ENCODE measurements at regions not wholly inside any gene's neighbourhood (a gene's known extent, or its start where the extent isn't known, plus 50 kb on each side); places are given as distances from the start of the nearest gene placed in this dataset.

- Histone ChIP-seq H3K14ac (ENCODE audit: insufficient read depth, low read length) (no peak overlapping the region), H3K27me3 (ENCODE audit: insufficient read depth, low read length) (no peaks in the 10 kb centered on the region), H2AFZ (ENCODE audit: low read length) (no peak overlapping the region), H4K20me1 (ENCODE audit: control insufficient read depth, insufficient read depth, insufficient read length) (no peaks in the 10 kb centered on the region), H2BK5ac (ENCODE audit: insufficient read length, low read length) (no peak overlapping the region), H2BK15ac (ENCODE audit: low read depth, low read length) (no peak overlapping the region), H2BK12ac (ENCODE audit: insufficient read length, low read depth, low read length) (no peak overlapping the region), H4K8ac (replicated peaks; ENCODE audit: insufficient read length, low read depth, low read length) (no peak overlapping the region), H3K27ac (ENCODE audit: insufficient read length, low read depth, low read length) (no peak overlapping the region), H4K5ac (ENCODE audit: insufficient read length, low read depth, low read length) (no peak overlapping the region), H3K4me2 (ENCODE audit: insufficient read depth, insufficient read length, low read length) (no peak overlapping the region), H3K18ac (ENCODE audit: insufficient read length, low read depth, low read length) (no peak overlapping the region), H4K91ac (ENCODE audit: insufficient read length, low read depth, low read length) (no peak overlapping the region), H3K79me2 (ENCODE audit: insufficient read depth, low read length) (no peaks in the 10 kb centered on the region), H3K56ac (ENCODE audit: insufficient read length, low read depth, low read length) (no peak overlapping the region), H2BK120ac (ENCODE audit: low read depth, low read length, poor library complexity, severe bottlenecking) (no peak overlapping the region), H3K79me1 (ENCODE audit: insufficient read depth, low read depth, low read length, poor library complexity, severe bottlenecking) (no peaks in the 10 kb centered on the region), H2BK20ac (ENCODE audit: low read depth, low read length, poor library complexity, severe bottlenecking) (no peak overlapping the region), H3K9me3 (ENCODE audit: control insufficient read depth, low read depth, low read length) (no peaks in the 10 kb centered on the region), H3K4me1 (ENCODE audit: insufficient read depth, low read length) (no peaks in the 10 kb centered on the region), H3K4ac (ENCODE audit: low read depth, low read length) (no peak overlapping the region), H3K23me2 (ENCODE audit: insufficient read length, low read depth, low read length, poor library complexity, severe bottlenecking) (no peaks in the 10 kb centered on the region), H3T11ph (ENCODE audit: low read length) (no peak overlapping the region), H3K9ac (ENCODE audit: extremely low read depth, insufficient read length, low read length) (no peak overlapping the region), H2AK5ac (ENCODE audit: insufficient read length, low read length) (no peak overlapping the region), H3K23ac (ENCODE audit: insufficient read length, low read depth, low read length) (no peak overlapping the region)
- TF ChIP-seq CTCF (conservative IDR thresholded peaks at IDR 0.05), result no peak
- no peaks in the 10 kb centered on the region for H3K27me3 Mint-ChIP-seq (ENCODE audit: low read depth)
- DNase-seq, result no peak
- H3K4me3 Mint-ChIP-seq, result no peak overlapping the region
- H3K27ac Mint-ChIP-seq, result no peak overlapping the region
- WGBS (ENCODE audit: extremely low coverage, insufficient read length, low lambda C conversion rate), result no CpG with 5 or more reads among the region's 4 CpGs
- H3K36me3 Mint-ChIP-seq (ENCODE audit: insufficient read depth in 1 of 3, low read depth in 3 of 3), result no peaks in the 10 kb centered on the region
- H3K9me3 Mint-ChIP-seq, result no peaks in the 10 kb centered on the region
- no peaks in the 10 kb centered on the region for H3K4me1 Mint-ChIP-seq
Observed at GRCh38 chr9:27808864-27809263, 235.6 kb upstream of the C9orf72 start.

Measured in H9 (cell line).